Astrocyte (in vitro differentiated cells and primary cell): ENCODE measurements at regions not wholly inside any gene's neighbourhood (a gene's known extent, or its start where the extent isn't known, plus 50 kb on each side); places are given as distances from the start of the nearest gene placed in this dataset.

Experiments used
- DNase-seq: peaks from one replicate; pipeline ENCODE4 v3.0.0-alpha.2; 2010; ENCODE audit warnings: low read depth
- FAIRE-seq: peaks from 2 replicates; lab custom pipeline; 2011; peaks lifted over from hg19 to GRCh38; lab: Jason Lieb, UNC
- H2AFZ ChIP-seq: 2 replicates; pipeline ENCODE4 v1.6.0; 2012; ENCODE audit warnings: low read depth, low read length, inconsistent platforms
- H3K27ac ChIP-seq: 2 replicates; pipeline ENCODE4 v1.5.1; 2011; ENCODE audit warnings: low read depth, low read length, inconsistent platforms
- H3K27me3 ChIP-seq: 2 replicates; pipeline ENCODE4 v1.6.0; 2011; ENCODE audit warnings: low read length, inconsistent platforms; ENCODE audit not compliant: insufficient read depth
- H3K36me3 ChIP-seq: 2 replicates; pipeline ENCODE4 v1.5.1; 2011; ENCODE audit warnings: low read length, inconsistent platforms; ENCODE audit not compliant: insufficient read depth
- H3K4me1 ChIP-seq: 2 replicates; pipeline ENCODE4 v1.5.1; 2011; ENCODE audit warnings: low read length, inconsistent platforms; ENCODE audit not compliant: insufficient read depth
- H3K4me2 ChIP-seq: 2 replicates; pipeline ENCODE4 v1.6.0; 2012; ENCODE audit warnings: low read length, inconsistent platforms
- H3K4me3 ChIP-seq: 2 replicates; pipeline ENCODE4 v1.5.1; 2011; ENCODE audit warnings: low read depth, mild to moderate bottlenecking, low read length, inconsistent platforms; ENCODE audit not compliant: insufficient read depth
- H3K79me2 ChIP-seq: 2 replicates; pipeline ENCODE4 v1.6.0; 2012; ENCODE audit warnings: mild to moderate bottlenecking, low read length, inconsistent platforms; ENCODE audit not compliant: insufficient read depth
- H3K9ac ChIP-seq: 2 replicates; pipeline ENCODE4 v1.6.0; 2012; ENCODE audit warnings: mild to moderate bottlenecking, low read length, inconsistent platforms
- H3K9me3 ChIP-seq: 2 replicates; pipeline ENCODE4 v1.5.1; 2012; ENCODE audit warnings: low read depth, mild to moderate bottlenecking, low read length, inconsistent platforms; ENCODE audit not compliant: insufficient read depth
- H4K20me1 ChIP-seq: 2 replicates; pipeline ENCODE4 v1.6.0; 2012; ENCODE audit warnings: low read length, inconsistent platforms; ENCODE audit not compliant: insufficient read depth
- H3K27ac Mint-ChIP-seq: one replicate; pipeline ENCODE4 v1.8.0; 2021; ENCODE audit warnings: mild to moderate bottlenecking, mixed read lengths; ENCODE audit not compliant: unreplicated experiment
- H3K27me3 Mint-ChIP-seq: one replicate; pipeline ENCODE4 v1.8.0; 2021; ENCODE audit warnings: low read depth, mixed read lengths; ENCODE audit not compliant: unreplicated experiment
- H3K36me3 Mint-ChIP-seq: one replicate; pipeline ENCODE4 v1.8.0; 2021; ENCODE audit warnings: low read depth, mixed read lengths; ENCODE audit not compliant: unreplicated experiment
- H3K4me1 Mint-ChIP-seq: one replicate; pipeline ENCODE4 v1.8.0; 2021; ENCODE audit warnings: low read depth, mixed read lengths; ENCODE audit not compliant: unreplicated experiment
- H3K4me3 Mint-ChIP-seq: one replicate; pipeline ENCODE4 v1.8.0; 2021; ENCODE audit warnings: mild to moderate bottlenecking, moderate library complexity, mixed read lengths; ENCODE audit not compliant: unreplicated experiment
- H3K9me3 Mint-ChIP-seq: one replicate; pipeline ENCODE4 v1.8.0; 2021; ENCODE audit warnings: mild to moderate bottlenecking, mixed read lengths; ENCODE audit not compliant: unreplicated experiment
- EZH2 ChIP-seq: IDR thresholded peaks from 2 replicates; pipeline ENCODE4 v1.6.1; 2012; ENCODE audit warnings: mild to moderate bottlenecking, low read length, inconsistent platforms; ENCODE audit not compliant: insufficient read depth
- TF ChIP-seq, protein P1 (sequence below): IDR thresholded peaks from 2 replicates; pipeline ENCODE4 v1.5.1; 2011; ENCODE audit warnings: low read depth, mild to moderate bottlenecking, inconsistent platforms, low read length, moderate library complexity; ENCODE audit not compliant: insufficient read depth

- H3K27ac Mint-ChIP-seq, result peak overlapping the region; percentile 75
- Histone ChIP-seq H2AFZ (no peak overlapping the region), H3K4me2 (peak overlapping the region; percentile 32), H3K27ac (peak overlapping the region; percentile 98), H3K79me2 (no peaks in the 10 kb centered on the region), H4K20me1 (no peaks in the 10 kb centered on the region), H3K9ac (peak overlapping the region; percentile 78), H3K36me3 (no peaks in the 10 kb centered on the region), H3K4me1 (peaks cover 31% of the 10 kb centered on the region), H3K27me3 (no peaks in the 10 kb centered on the region), H3K4me3 (no peak overlapping the region), H3K9me3 (no peaks in the 10 kb centered on the region)
- no peaks in the 10 kb centered on the region for H3K9me3 Mint-ChIP-seq
- FAIRE-seq, result peak; percentile 99
- no peaks in the 10 kb centered on the region for H3K27me3 Mint-ChIP-seq
- no peak for TF ChIP-seq EZH2
- TF ChIP-seq, protein P1, sequence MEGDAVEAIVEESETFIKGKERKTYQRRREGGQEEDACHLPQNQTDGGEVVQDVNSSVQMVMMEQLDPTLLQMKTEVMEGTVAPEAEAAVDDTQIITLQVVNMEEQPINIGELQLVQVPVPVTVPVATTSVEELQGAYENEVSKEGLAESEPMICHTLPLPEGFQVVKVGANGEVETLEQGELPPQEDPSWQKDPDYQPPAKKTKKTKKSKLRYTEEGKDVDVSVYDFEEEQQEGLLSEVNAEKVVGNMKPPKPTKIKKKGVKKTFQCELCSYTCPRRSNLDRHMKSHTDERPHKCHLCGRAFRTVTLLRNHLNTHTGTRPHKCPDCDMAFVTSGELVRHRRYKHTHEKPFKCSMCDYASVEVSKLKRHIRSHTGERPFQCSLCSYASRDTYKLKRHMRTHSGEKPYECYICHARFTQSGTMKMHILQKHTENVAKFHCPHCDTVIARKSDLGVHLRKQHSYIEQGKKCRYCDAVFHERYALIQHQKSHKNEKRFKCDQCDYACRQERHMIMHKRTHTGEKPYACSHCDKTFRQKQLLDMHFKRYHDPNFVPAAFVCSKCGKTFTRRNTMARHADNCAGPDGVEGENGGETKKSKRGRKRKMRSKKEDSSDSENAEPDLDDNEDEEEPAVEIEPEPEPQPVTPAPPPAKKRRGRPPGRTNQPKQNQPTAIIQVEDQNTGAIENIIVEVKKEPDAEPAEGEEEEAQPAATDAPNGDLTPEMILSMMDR, result no peak
- peak; percentile 99 for DNase-seq
- no peak overlapping the region for H3K4me3 Mint-ChIP-seq
- H3K36me3 Mint-ChIP-seq, result peaks cover 2% of the 10 kb centered on the region
- H3K4me1 Mint-ChIP-seq, result peaks cover 25% of the 10 kb centered on the region
These were observed 69.7 kb upstream of the TNS3 start for GRCh38 chr7:47651355-47652317.

DNA sequence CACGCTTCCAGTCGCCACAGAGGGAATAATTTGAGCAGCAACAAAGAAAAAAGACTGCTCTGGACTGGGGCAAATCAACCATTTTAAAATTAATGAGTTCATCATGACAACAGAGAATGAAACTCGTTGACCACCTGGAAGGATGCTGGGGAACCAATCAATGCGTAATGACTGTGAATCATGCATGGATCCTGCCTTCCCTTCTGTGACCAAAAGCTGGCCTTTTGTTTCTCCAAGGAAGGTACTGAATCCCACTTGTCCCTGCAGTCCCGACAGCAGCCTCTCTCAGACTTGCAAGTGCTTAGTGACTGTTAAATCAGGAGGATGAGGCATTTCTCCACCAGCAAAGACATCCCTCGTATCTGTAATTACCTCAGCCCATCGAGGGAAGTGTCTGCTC is 68.0 kb upstream of the TNS3 start:
- Histone ChIP-seq H3K27me3 (no peaks in the 10 kb centered on the region), H3K36me3 (no peaks in the 10 kb centered on the region), H3K4me3 (no peak overlapping the region), H3K79me2 (no peaks in the 10 kb centered on the region), H3K9me3 (no peaks in the 10 kb centered on the region), H3K4me2 (no peak overlapping the region), H4K20me1 (no peaks in the 10 kb centered on the region), H3K27ac (peak overlapping the region; percentile 0), H3K9ac (no peak overlapping the region), H2AFZ (no peak overlapping the region), H3K4me1 (peaks cover 30% of the 10 kb centered on the region)
- DNase-seq (peak; percentile 64), FAIRE-seq (no peak)
- TF ChIP-seq EZH2, result no peak
- TF ChIP-seq, protein P1, result no peak
- peaks cover 3% of the 10 kb centered on the region for H3K9me3 Mint-ChIP-seq
- H3K4me1 Mint-ChIP-seq, result peaks cover 25% of the 10 kb centered on the region
- H3K27ac Mint-ChIP-seq, result no peak overlapping the region
- peaks cover 2% of the 10 kb centered on the region for H3K36me3 Mint-ChIP-seq
- H3K4me3 Mint-ChIP-seq, result no peak overlapping the region
- no peaks in the 10 kb centered on the region for H3K27me3 Mint-ChIP-seq
